Epithelial cell of esophagus (primary cell): ENCODE measurements at regions not wholly inside any gene's neighbourhood (a gene's known extent, or its start where the extent isn't known, plus 50 kb on each side); places are given as distances from the start of the nearest gene placed in this dataset.

Experiments
- DNase-seq: peaks from one replicate; pipeline ENCODE4 v3.0.0; 2010; ENCODE audit warnings: low read depth
- H3K4me3 ChIP-seq: 2 replicates; pipeline ENCODE4 v1.5.1; 2011; ENCODE audit warnings: mild to moderate bottlenecking, low read length, control low read depth
- TF ChIP-seq, protein P1 (sequence below): IDR thresholded peaks from 2 replicates; pipeline ENCODE4 v1.5.1; 2011; ENCODE audit warnings: low read depth, mild to moderate bottlenecking, low read length, control low read depth, inconsistent platforms; ENCODE audit not compliant: insufficient read depth; ENCODE audit errors: missing control alignments

DNA sequence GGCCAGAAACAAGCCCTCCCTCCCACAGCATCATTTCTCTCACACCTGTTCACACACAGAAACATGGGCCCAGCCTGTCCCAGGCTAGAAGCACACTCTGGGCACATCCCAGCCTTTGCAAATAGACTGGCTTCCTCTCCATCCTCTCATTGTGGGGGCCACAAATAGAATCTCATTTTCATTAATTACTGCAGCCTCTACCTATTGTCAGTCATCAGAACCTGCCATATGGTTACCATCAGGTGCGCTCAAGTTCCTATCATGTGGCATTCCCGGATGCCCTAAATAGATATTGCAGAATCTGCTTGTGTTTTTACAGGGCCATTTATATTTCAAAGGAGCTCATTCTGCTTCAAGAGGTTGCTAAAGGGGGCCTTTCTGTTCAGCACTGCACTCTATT lies 460.7 kb downstream of the BCL11A start:
- DNase-seq = no peak
- TF ChIP-seq, protein P1, sequence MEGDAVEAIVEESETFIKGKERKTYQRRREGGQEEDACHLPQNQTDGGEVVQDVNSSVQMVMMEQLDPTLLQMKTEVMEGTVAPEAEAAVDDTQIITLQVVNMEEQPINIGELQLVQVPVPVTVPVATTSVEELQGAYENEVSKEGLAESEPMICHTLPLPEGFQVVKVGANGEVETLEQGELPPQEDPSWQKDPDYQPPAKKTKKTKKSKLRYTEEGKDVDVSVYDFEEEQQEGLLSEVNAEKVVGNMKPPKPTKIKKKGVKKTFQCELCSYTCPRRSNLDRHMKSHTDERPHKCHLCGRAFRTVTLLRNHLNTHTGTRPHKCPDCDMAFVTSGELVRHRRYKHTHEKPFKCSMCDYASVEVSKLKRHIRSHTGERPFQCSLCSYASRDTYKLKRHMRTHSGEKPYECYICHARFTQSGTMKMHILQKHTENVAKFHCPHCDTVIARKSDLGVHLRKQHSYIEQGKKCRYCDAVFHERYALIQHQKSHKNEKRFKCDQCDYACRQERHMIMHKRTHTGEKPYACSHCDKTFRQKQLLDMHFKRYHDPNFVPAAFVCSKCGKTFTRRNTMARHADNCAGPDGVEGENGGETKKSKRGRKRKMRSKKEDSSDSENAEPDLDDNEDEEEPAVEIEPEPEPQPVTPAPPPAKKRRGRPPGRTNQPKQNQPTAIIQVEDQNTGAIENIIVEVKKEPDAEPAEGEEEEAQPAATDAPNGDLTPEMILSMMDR = no peak
- H3K4me3 ChIP-seq = no peak overlapping the region

DNA sequence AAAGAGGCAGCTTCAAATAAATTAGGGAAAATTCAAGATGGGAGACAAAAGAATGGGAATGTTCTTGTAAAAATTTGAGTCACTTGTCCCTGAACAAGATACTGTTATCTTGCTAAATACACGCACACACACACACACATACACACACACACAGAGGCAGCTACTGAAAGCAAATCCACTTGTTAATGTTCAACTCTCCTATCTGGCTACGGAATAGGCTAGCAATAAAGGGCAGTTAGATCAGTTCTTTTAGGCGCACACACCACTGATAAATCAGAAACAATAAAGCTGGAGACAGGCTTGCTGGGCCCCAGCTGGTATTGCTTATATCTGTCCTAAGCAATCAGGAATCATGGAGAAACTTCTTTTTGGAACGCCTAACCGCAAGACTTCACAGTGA lies 461.6 kb downstream of the BCL11A start:
- TF ChIP-seq, protein P1 = no peak
- H3K4me3 ChIP-seq = no peak overlapping the region
- DNase-seq = no peak

DNA sequence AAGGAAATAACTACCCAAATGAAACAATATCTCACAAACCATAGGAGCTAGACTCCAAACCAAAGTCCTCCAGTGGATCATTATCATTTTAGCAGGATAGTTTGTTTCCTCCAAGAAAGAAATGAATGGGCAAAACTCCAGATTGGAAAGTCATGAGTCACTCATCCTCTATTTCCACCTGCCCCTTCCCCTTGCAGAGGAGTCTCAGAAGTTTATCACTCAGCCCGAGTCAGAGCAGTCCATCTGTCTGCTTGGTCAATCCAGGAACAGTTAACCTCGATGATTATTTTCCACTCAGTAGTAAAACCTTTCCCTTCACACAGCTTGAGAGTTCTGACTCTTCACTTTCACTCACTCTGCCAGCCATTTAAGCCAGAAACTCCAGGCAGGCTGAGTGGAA lies 462.2 kb downstream of the BCL11A start:
- no peak for DNase-seq
- H3K4me3 ChIP-seq = no peak overlapping the region
- TF ChIP-seq, protein P1 = no peak

DNA sequence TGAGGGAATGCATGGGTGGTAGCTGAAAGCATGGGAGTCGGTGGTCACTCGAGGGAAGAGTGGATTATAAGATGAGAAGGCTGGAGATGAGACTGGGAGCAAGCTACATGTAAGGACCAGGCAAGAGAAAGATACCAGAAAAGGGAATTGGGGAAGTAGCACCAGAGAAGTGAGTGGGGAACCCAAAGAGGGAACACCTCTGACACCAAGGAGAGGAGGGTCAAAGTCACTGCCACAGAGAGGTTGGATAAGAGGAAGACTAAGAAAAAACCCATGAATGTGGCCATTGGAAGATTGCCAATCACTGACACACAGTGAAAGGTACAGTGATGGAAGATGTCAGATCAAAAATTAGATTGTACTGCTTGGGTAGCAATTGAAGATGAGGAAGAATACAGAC lies 473.9 kb downstream of the BCL11A start:
- TF ChIP-seq, protein P1 = no peak

DNA sequence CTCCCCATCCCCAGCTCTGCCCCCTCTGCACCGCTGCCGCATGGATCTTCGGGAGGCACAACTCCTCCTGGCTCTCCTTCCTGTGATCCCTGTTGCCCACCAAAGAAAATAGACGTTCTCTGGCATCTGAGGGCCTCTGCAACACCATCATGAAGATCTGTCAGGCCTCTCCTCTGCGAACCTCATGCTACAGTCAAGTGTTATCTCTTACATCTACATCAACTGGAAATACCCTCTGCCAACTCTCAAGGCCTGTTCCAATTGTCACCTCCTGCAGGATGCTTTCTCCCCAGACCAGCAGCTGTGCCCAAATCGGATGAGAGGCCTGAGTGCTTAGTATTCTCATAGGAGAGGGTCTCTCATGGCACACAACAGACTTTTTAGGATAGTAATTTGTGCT lies 478.4 kb downstream of the BCL11A start:
- TF ChIP-seq, protein P1 = no peak
- H3K4me3 ChIP-seq = no peak overlapping the region
- DNase-seq = no peak

More for the DNA sequence above, 473.9 kb downstream of the BCL11A start:
- no peak for DNase-seq
- no peak overlapping the region for H3K4me3 ChIP-seq

DNA sequence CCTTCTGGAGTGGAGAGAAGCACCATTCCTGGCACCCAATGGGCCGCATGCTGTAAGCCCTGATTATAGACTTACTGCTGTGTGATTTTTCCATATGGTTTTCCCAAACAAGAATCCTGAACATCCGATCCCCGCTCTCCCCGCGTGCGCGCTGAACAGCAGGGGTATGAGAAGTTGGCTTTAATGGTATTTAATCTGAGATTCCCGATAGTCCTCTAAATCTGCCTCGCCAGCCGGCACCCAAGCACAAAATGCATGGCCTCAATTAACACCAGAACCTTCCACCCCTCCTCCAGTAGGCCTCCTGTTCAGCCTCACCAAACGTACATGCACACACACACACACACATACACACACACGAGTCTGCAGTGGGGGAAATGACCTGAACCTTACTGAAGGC lies 480.3 kb downstream of the BCL11A start:
- no peak for DNase-seq
- TF ChIP-seq, protein P1 = no peak
- no peak overlapping the region for H3K4me3 ChIP-seq

DNA sequence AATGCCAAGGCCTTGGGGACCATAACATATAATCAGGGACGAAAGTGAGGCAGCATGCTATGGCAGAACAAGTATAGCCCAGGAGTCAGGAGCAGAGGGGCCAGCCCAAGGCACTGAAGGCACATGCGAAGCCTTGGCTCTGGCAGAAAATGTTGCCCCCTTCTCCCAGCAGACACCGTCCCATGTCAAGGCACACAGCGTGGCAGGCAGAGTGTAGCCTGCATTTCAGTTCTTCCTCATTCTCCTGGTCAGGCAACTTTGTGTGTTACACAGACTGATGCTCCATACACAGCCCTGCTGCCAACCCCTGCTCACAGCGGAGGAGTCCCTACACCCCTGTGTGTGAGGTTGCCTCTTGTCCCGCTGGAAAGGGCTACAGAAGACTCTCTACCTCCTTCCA lies 480.8 kb downstream of the BCL11A start:
- TF ChIP-seq, protein P1 = no peak
- DNase-seq = no peak
- H3K4me3 ChIP-seq = no peak overlapping the region
